IPS-11a (cell line): ENCODE measurements at regions not wholly inside any gene's neighbourhood (a gene's known extent, or its start where the extent isn't known, plus 50 kb on each side); places are given as distances from the start of the nearest gene placed in this dataset.
"Not testable (repeated sequence)": the region's sequence is repeated elsewhere in the genome, so short reads cannot be mapped to it uniquely, and the experiment has no call there.

Experiments used
- H3K4me3 ChIP-seq: one replicate; pipeline ENCODE4 v1.5.1; 2013; ENCODE audit warnings: low read depth, low read length, control low read depth

DNA sequence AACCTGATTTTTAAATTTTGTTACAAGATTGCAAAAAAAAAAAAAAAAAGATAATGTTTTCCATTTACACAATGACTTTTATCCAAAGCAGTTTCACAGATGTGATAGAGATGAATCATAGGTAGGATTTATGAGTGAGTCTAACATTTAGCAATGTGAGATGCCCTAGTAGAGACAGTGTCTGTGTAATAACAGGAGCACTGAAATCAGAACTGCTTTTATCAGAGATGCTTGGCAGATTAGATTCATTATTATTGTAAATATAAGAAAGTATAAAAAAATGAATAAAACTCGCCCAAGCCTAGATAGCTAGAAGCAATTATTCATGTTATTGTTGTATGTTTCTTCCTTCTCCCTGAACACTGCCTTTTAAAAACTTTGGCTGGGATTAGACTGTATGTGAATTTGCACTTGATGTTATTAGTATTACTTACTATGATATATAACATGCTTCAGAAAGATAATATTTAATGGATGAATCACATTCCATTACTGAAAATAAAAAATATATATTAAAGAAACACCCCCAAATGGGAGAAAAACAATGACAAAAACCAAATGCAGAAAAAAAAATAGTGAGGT, 567.3 kb upstream of the KLF4 start:
- no peak overlapping the region for H3K4me3 ChIP-seq

- no peak overlapping the region for H3K4me3 ChIP-seq
These were observed 566.7 kb upstream of the KLF4 start for GRCh38 chr9:108056084-108056804.

DNA sequence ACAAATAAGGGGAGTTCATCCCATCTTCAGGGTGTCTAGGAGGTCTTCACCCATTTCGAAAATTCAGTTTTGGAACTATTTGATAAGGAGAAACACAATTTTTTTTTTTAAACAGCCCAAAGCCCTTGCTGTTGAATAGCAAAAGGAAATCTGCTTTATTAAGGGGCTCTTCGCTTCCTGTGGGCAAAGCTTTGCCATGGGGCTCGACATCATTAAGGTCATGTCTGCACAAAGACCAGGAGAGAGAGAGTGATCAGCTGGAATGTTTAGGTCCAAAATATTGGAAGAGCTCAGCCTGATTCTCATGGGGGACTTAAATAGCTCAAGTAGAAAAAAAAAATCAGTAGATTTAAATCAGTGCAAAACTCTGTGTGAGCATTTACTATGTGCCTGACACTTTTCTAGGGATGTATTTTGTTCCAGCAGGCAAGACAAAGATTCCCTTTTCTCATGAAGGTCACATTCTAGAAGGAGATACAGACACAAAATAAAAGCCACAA, 564.6 kb upstream of the KLF4 start:
- no peak overlapping the region for H3K4me3 ChIP-seq

- no peak overlapping the region for H3K4me3 ChIP-seq
These were observed 564.0 kb upstream of the KLF4 start for GRCh38 chr9:108053555-108054061.

- no peak overlapping the region for H3K4me3 ChIP-seq
These were observed 563.0 kb upstream of the KLF4 start for GRCh38 chr9:108052431-108053080.

DNA sequence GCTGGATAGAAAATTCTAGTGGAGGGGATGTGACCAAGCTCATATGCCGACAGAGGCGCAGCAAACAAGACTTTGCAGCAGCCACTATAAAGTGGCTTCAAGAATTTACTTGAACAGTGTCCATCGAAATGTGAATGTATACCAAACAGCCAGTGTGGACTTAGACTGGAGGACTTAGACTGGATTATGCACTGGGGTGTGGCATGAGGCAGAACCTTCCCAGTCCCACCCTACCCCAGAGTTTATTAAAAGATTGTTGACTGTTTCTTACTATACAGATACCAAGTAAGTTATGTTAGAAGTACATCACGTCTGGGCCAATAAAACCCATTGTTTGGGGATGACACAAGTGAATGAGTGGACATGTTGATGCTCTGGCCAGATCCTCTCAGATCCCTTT, 561.3 kb upstream of the KLF4 start:
- no peak overlapping the region for H3K4me3 ChIP-seq

DNA sequence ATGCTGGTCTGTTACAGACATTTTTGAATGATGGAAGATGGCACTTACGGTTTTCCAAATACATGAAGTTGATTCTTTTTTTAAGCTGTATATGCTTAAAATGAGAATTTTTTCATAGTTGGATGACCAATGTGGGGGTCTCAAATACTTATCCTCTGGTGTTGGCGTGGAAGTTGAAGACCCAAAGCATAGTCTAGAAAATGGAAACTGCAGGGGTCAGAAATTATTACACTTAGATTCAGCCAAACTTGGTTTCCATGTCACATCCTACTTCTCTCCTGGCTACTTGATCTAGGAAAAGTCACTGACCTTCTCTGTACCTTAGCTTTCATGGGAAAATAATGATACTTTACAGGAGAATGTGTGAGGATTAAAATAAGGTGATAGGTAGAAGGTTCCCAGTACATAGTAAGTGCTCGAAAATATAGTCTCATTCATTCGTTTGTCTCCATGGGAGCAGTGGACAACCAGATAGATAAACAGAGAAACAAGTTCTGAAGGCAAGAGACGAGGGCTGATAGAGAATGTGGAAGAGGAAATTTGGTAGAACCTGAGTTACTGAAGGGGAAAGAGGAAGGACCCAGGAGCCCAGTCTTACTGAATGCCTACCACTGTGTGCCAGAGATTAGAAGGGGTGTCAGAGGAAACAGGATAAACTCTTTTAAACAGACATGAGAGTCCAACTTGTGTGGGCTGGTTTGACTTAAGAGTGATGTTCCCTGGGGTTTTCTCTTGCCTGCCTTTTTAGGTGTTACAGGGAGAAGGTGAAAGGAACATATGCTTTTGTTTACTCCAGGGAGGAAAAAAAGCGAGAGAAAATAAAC, 560.3 kb upstream of the KLF4 start:
- no peak overlapping the region for H3K4me3 ChIP-seq

- H3K4me3 ChIP-seq, result no peak overlapping the region
These were observed 559.5 kb upstream of the KLF4 start for GRCh38 chr9:108049026-108049607.

- H3K4me3 ChIP-seq, result no peak overlapping the region
These were observed 558.9 kb upstream of the KLF4 start for GRCh38 chr9:108048406-108049025.

DNA sequence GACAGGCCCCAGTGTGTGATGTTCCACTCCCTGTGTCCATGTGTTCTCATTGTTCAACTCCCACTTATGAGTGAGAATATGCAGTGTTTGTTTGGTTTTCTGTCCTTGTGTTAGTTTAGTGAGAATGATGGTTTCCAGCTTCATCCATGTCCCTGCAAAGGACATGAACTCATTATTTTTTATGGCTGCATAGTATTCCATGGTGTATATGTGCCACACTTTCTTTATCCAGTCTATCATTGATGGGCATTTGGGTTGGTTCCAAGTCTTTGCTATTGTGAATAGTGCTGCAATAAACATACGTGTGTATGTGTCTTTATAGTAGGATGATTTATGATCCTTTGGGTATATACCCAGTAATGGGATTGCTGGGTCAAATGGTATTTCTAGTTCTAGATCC, 558.2 kb upstream of the KLF4 start:
- H3K4me3 ChIP-seq, result not testable (repeated sequence)

- no peak overlapping the region for H3K4me3 ChIP-seq
These were observed 557.7 kb upstream of the KLF4 start for GRCh38 chr9:108047264-108047663.

GRCh38 chr9:108045851-108046250, 556.3 kb upstream of the KLF4 start:
- no peak overlapping the region for H3K4me3 ChIP-seq

GRCh38 chr9:108043585-108043984, 554.0 kb upstream of the KLF4 start:
- no peak overlapping the region for H3K4me3 ChIP-seq

GRCh38 chr9:108041551-108041950, 552.0 kb upstream of the KLF4 start:
- no peak overlapping the region for H3K4me3 ChIP-seq

DNA sequence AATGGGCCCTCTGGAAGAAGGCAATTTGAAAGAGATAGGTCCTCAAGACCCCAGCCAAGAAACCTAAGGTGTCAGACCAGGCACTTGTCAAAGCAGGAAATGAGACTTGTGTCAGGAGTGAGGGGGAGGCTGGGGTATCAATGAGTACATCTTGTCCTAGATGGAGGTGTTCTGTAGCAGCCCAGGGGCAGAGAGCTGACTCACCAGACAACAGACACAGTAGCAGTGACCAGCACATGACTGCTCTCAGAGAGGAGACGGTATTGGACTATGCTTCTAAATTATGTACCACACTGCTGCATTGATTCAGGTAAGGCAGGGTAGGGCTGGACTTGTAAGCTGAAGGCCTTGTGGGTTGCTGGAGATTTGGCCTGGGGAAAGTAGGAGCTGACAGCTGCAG, 551.2 kb upstream of the KLF4 start:
- H3K4me3 ChIP-seq, result no peak overlapping the region

- no peak overlapping the region for H3K4me3 ChIP-seq
These were observed 549.9 kb upstream of the KLF4 start for GRCh38 chr9:108039493-108039892.

DNA sequence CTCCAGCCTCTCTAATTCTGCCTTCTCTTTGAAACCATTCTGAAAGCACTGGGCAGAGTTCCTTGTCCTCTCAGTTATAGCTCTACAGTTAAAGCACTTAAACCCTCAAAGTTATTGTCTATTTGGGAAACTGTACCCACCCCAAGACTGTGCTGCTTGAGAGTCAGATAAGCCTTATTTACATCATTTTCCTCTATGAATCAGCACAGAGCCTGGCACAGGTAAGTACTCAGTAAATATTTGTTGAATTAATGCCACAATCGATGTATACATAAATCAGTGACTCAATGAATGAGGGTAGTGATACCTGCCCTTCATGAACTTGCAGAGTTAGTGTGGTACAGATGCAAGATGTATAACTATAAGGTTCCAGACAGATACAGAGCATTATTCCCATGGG, 549.4 kb upstream of the KLF4 start:
- no peak overlapping the region for H3K4me3 ChIP-seq

- no peak overlapping the region for H3K4me3 ChIP-seq
These were observed 545.9 kb upstream of the KLF4 start for GRCh38 chr9:108035487-108035886.

GRCh38 chr9:108033976-108034964, 544.7 kb upstream of the KLF4 start:
- H3K4me3 ChIP-seq, result no peak overlapping the region
